H9 (cell line): ENCODE measurements at regions not wholly inside any gene's neighbourhood (a gene's known extent, or its start where the extent isn't known, plus 50 kb on each side); places are given as distances from the start of the nearest gene placed in this dataset.

Experiments used
- DNase-seq: peaks from one replicate; pipeline ENCODE4 v3.0.0-alpha.2; 2017
- H2AFZ ChIP-seq: one replicate; pipeline ENCODE4 v1.6.1; 2013; ENCODE audit warnings: mild to moderate bottlenecking, low read length, control low read depth, moderate library complexity
- H2AK5ac ChIP-seq: 2 replicates; pipeline ENCODE4 v1.6.1; 2013; ENCODE audit warnings: low read length, control low read depth, mixed read lengths; ENCODE audit not compliant: insufficient read length
- H2BK120ac ChIP-seq: one replicate; pipeline ENCODE4 v1.6.1; 2013; ENCODE audit warnings: low read depth, mild to moderate bottlenecking, low read length, control low read depth, inconsistent platforms; ENCODE audit not compliant: poor library complexity, severe bottlenecking
- H2BK12ac ChIP-seq: 2 replicates; pipeline ENCODE4 v1.6.1; 2013; ENCODE audit warnings: low read length, control low read depth, mixed read lengths, low read depth; ENCODE audit not compliant: insufficient read length
- H2BK15ac ChIP-seq: 2 replicates; pipeline ENCODE4 v1.6.1; 2013; ENCODE audit warnings: low read depth, low read length, control low read depth
- H2BK20ac ChIP-seq: one replicate; pipeline ENCODE4 v1.6.1; 2013; ENCODE audit warnings: low read depth, mild to moderate bottlenecking, low read length, control low read depth, inconsistent platforms; ENCODE audit not compliant: poor library complexity, severe bottlenecking
- H2BK5ac ChIP-seq: 2 replicates; pipeline ENCODE4 v1.6.1; 2013; ENCODE audit warnings: low read length, control low read depth, mixed read lengths; ENCODE audit not compliant: insufficient read length
- H3K14ac ChIP-seq: 2 replicates; pipeline ENCODE4 v1.6.1; 2013; ENCODE audit warnings: low read length, control low read depth; ENCODE audit not compliant: insufficient read depth
- H3K18ac ChIP-seq: 2 replicates; pipeline ENCODE4 v1.6.1; 2013; ENCODE audit warnings: low read depth, mild to moderate bottlenecking, mixed read lengths, low read length, control low read depth; ENCODE audit not compliant: insufficient read length
- H3K23ac ChIP-seq: 2 replicates; pipeline ENCODE4 v1.6.1; 2013; ENCODE audit warnings: low read length, control low read depth, mixed read lengths, low read depth; ENCODE audit not compliant: insufficient read length
- H3K23me2 ChIP-seq: 2 replicates; pipeline ENCODE4 v1.6.1; 2013; ENCODE audit warnings: low read depth, mild to moderate bottlenecking, mixed read lengths, low read length, control low read depth; ENCODE audit not compliant: insufficient read length, poor library complexity, severe bottlenecking
- H3K27ac ChIP-seq: 2 replicates; pipeline ENCODE4 v1.5.1; 2013; ENCODE audit warnings: low read length, control low read depth, mixed read lengths, low read depth; ENCODE audit not compliant: insufficient read length
- H3K27me3 ChIP-seq: 2 replicates; pipeline ENCODE4 v1.6.1; 2013; ENCODE audit warnings: low read length, control low read depth, inconsistent platforms; ENCODE audit not compliant: insufficient read depth
- H3K4ac ChIP-seq: 2 replicates; pipeline ENCODE4 v1.6.1; 2013; ENCODE audit warnings: low read depth, mild to moderate bottlenecking, control low read depth, inconsistent platforms, low read length, moderate library complexity
- H3K4me1 ChIP-seq: 2 replicates; pipeline ENCODE4 v1.6.1; 2013; ENCODE audit warnings: low read length, control low read depth, inconsistent platforms; ENCODE audit not compliant: insufficient read depth
- H3K4me2 ChIP-seq: 2 replicates; pipeline ENCODE4 v1.6.1; 2013; ENCODE audit warnings: low read length, control low read depth, mixed read lengths; ENCODE audit not compliant: insufficient read length, insufficient read depth
- H3K56ac ChIP-seq: 2 replicates; pipeline ENCODE4 v1.6.1; 2013; ENCODE audit warnings: low read depth, mild to moderate bottlenecking, mixed read lengths, low read length, control low read depth; ENCODE audit not compliant: insufficient read length
- H3K79me1 ChIP-seq: 2 replicates; pipeline ENCODE4 v1.6.1; 2013; ENCODE audit warnings: low read depth, mild to moderate bottlenecking, moderate library complexity, low read length, control low read depth, inconsistent platforms; ENCODE audit not compliant: insufficient read depth, poor library complexity, severe bottlenecking
- H3K79me2 ChIP-seq: 2 replicates; pipeline ENCODE4 v1.6.1; 2013; ENCODE audit warnings: low read length, control low read depth, inconsistent platforms; ENCODE audit not compliant: insufficient read depth
- H3K9ac ChIP-seq: 2 replicates; pipeline ENCODE4 v1.6.1; 2013; ENCODE audit warnings: low read length, control low read depth, mixed read lengths; ENCODE audit not compliant: insufficient read length; ENCODE audit errors: extremely low read depth
- H3K9me3 ChIP-seq: one replicate; pipeline ENCODE4 v1.6.1; 2013; ENCODE audit warnings: low read depth, low read length, inconsistent platforms; ENCODE audit not compliant: control insufficient read depth
- H3T11ph ChIP-seq: one replicate; pipeline ENCODE4 v1.6.1; 2013; ENCODE audit warnings: mild to moderate bottlenecking, low read length, control low read depth, inconsistent platforms
- H4K20me1 ChIP-seq: one replicate; pipeline ENCODE4 v1.6.1; 2013; ENCODE audit not compliant: control insufficient read depth, insufficient read length, insufficient read depth
- H4K5ac ChIP-seq: 2 replicates; pipeline ENCODE4 v1.6.1; 2013; ENCODE audit warnings: low read depth, mild to moderate bottlenecking, mixed read lengths, low read length, control low read depth; ENCODE audit not compliant: insufficient read length
- H4K8ac ChIP-seq: replicated peaks from 2 replicates; pipeline ENCODE4 v1.6.1; 2013; ENCODE audit warnings: low read length, control low read depth, mixed read lengths, low read depth; ENCODE audit not compliant: insufficient read length
- H4K91ac ChIP-seq: 2 replicates; pipeline ENCODE4 v1.6.1; 2013; ENCODE audit warnings: low read depth, mild to moderate bottlenecking, moderate library complexity, mixed read lengths, low read length, control low read depth; ENCODE audit not compliant: insufficient read length
- H3K27ac Mint-ChIP-seq, 3 experiments: 2 replicates in 2 of 3; 3 replicates in 1 of 3; pipeline ENCODE4 v1.8.0; 2020 to 2021; ENCODE audit warnings: mixed read lengths in 3 of 3, mild to moderate bottlenecking in 1 of 3, moderate library complexity in 1 of 3
- H3K27me3 Mint-ChIP-seq: 2 replicates; pipeline ENCODE4 v1.8.0; 2021; ENCODE audit warnings: low read depth, mild to moderate bottlenecking, moderate library complexity, mixed read lengths
- H3K36me3 Mint-ChIP-seq, 3 experiments: 2 replicates in 2 of 3; 3 replicates in 1 of 3; pipeline ENCODE4 v1.8.0; 2020 to 2021; ENCODE audit warnings: low read depth in 3 of 3, mixed read lengths in 3 of 3; ENCODE audit not compliant: insufficient read depth in 1 of 3
- H3K4me1 Mint-ChIP-seq, 2 experiments: 2 replicates each; pipeline ENCODE4 v1.8.0; 2020; ENCODE audit warnings: mixed read lengths in 2 of 2
- H3K4me3 Mint-ChIP-seq, 2 experiments: 2 replicates in 1 of 2; 3 replicates in 1 of 2; pipeline ENCODE4 v1.8.0; 2020 to 2021; ENCODE audit warnings: mild to moderate bottlenecking in 2 of 2, mixed read lengths in 2 of 2, moderate library complexity in 1 of 2
- H3K9me3 Mint-ChIP-seq, 2 experiments: 2 replicates in 1 of 2; 3 replicates in 1 of 2; pipeline ENCODE4 v1.8.0; 2020; ENCODE audit warnings: mild to moderate bottlenecking in 2 of 2, mixed read lengths in 2 of 2, moderate library complexity in 1 of 2
- CTCF ChIP-seq: fragments of 200-600 bp; sonication (generic); conservative IDR thresholded peaks from 3 replicates; pipeline ENCODE4 v1.8.0; 2021; ENCODE audit warnings: antibody characterized with exemption, mild to moderate bottlenecking
- WGBS: extraction: QIAGEN DNeasy Blood & Tissue Kit; methylation state at CpG from one replicate; pipeline ENCODE4 v1.1.7; 2013; ENCODE audit warnings: missing lambda C conversion rate, low lambda C conversion rate, mixed read lengths; ENCODE audit not compliant: insufficient read length; ENCODE audit errors: extremely low coverage; 5-methylcytosine and 5-hydroxymethylcytosine counted together

DNA sequence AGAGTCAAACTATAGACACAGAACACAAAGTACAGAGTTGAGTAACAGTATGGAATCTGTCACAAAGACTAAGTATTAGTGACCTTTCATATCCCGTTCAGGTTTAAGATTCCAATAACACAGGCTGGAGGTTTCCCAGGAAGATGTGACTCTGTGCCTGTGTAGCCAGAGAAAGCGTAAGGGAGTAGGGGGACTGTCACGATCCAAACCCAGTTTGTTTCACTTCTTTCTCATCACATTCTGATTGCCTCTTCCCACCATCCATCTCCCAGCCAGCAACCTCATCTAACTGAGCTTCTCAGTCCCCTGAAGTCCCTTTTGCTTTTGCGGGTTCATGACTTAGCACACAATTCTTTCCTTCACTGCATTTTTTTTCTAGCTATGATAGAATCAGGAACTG is 76.4 kb upstream of the NPVF start:
- no peak overlapping the region for H2BK12ac ChIP-seq
- no peak overlapping the region for H3K4me2 ChIP-seq
- H3K9ac ChIP-seq: no peak overlapping the region
- H4K91ac ChIP-seq: no peak overlapping the region
- no peaks in the 10 kb centered on the region for H3K79me2 ChIP-seq
- no peaks in the 10 kb centered on the region for H3K27me3 ChIP-seq
- no peak overlapping the region for H3K4me3 Mint-ChIP-seq
- no peak for DNase-seq
- H3K4me1 Mint-ChIP-seq: peaks cover 20 to 23% of the 10 kb centered on the region in 2 experiments
- H3K23me2 ChIP-seq: no peaks in the 10 kb centered on the region
- no peak overlapping the region for H2BK5ac ChIP-seq
- H3T11ph ChIP-seq: no peak overlapping the region
- peaks cover 3% of the 10 kb centered on the region; the same call in 1 of the 2 replicates for H3K4me1 ChIP-seq
- no peak overlapping the region for H3K23ac ChIP-seq
- H3K9me3 Mint-ChIP-seq: no peaks in the 10 kb centered on the region
- H2BK120ac ChIP-seq: no peak overlapping the region
- no peaks in the 10 kb centered on the region for H3K79me1 ChIP-seq
- H2AK5ac ChIP-seq: no peak overlapping the region
- H3K27me3 Mint-ChIP-seq: no peaks in the 10 kb centered on the region
- no peak overlapping the region for H3K14ac ChIP-seq
- no CpG with 5 or more reads among the region's 4 CpGs for WGBS
- no peak overlapping the region for H3K56ac ChIP-seq
- H4K5ac ChIP-seq: no peak overlapping the region
- no peak overlapping the region for H3K27ac ChIP-seq
- H3K4ac ChIP-seq: no peak overlapping the region
- H2AFZ ChIP-seq: no peak overlapping the region
- H3K18ac ChIP-seq: no peak overlapping the region
- no peak overlapping the region; a peak in 1 of 7 replicates for H3K27ac Mint-ChIP-seq
- no peaks in the 10 kb centered on the region for H4K20me1 ChIP-seq
- H3K36me3 Mint-ChIP-seq: no peaks in the 10 kb centered on the region
- TF ChIP-seq CTCF: no peak
- H2BK15ac ChIP-seq: no peak overlapping the region
- H4K8ac ChIP-seq: no peak overlapping the region
- H3K9me3 ChIP-seq: no peaks in the 10 kb centered on the region
- no peak overlapping the region for H2BK20ac ChIP-seq
